ENCODE measurements at regions not wholly inside any gene's neighbourhood (a gene's known extent, or its start where the extent isn't known, plus 50 kb on each side); places are given as distances from the start of the nearest gene placed in this dataset.

- ChIA-PET POLR2A (no interaction called here), CTCF (no interaction called here)
- TF ChIP-seq POLR2AphosphoS5 (IDR thresholded peaks at IDR 0.05; ENCODE audit: low read depth, low read length) (no peak), TCF7L2 (IDR thresholded peaks at IDR 0.05; ENCODE audit: low read depth, low read length) (no peak), SIN3A (IDR thresholded peaks at IDR 0.05; ENCODE audit: borderline replicate concordance, insufficient read depth, low read depth, low read length) (no peak), CTCF (IDR thresholded peaks at IDR 0.05) (no peak), REST (IDR thresholded peaks at IDR 0.05; ENCODE audit: insufficient read depth in 1 of 2, low read depth in 2 of 2, low read length in 1 of 2) (no peak)
- DNase-seq (ENCODE audit: low read depth, low spot score) (no peak), ATAC-seq (no peak)
- Histone ChIP-seq H3K36me3 (ENCODE audit: control insufficient read depth, insufficient read depth, low read length) (no peaks in the 10 kb centered on the region), H3K4me3 (ENCODE audit: low read depth in 2 of 2, low read length in 2 of 2) (no peak overlapping the region), H3K4me1 (ENCODE audit: control insufficient read depth, insufficient read depth, low read length) (no peaks in the 10 kb centered on the region), H3K9me3 (ENCODE audit: control insufficient read depth, insufficient read depth, low read depth, low read length) (no peaks in the 10 kb centered on the region), H3K27me3 (ENCODE audit: control insufficient read depth, insufficient read depth, low read length) (no peaks in the 10 kb centered on the region; the same call in 1 of the 2 replicates), H3K27ac (ENCODE audit: low read length) (no peak overlapping the region)
- intact Hi-C loops (cut with micrococcal nuclease; ENCODE audit: unreplicated experiment): no loop called here
- no TSS peak for BruUV-seq (replicated peaks)
- in situ Hi-C loops (cut with HindIII; ENCODE audit: low pct_unique_long_range_greater_than_20kb, low sequenced_read_pairs): no loop called here
Measured at GRCh38 chr2:62441824-62442223, 64.2 kb downstream of the TMEM17 start.

DNA sequence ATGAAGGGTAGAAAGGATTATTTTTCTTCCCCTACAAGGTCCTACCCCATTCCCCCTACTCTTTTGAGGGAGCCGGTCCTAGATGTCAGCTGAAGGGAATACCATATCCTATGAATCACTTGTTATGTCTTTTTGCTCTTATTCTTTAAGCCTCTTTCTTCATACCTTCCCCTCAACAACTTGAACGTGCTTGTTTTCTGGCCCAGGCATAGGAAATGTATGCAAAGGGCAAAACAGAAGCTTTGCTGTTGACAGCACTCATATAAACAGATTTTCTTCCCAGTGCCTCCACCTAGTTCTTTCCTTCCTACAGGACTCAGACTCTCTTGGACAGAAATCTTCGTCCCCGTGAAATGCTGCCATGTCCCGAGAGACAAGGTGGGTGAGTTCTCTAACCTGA lies 64.6 kb downstream of the TMEM17 start:
- no peaks in the 10 kb centered on the region for H3K9me3 ChIP-seq (ENCODE audit: control insufficient read depth, insufficient read depth, low read depth, low read length)
- CTCF ChIA-PET: no interaction called here
- H3K36me3 ChIP-seq (ENCODE audit: control insufficient read depth, insufficient read depth, low read length): no peaks in the 10 kb centered on the region
- intact Hi-C loops (cut with micrococcal nuclease; ENCODE audit: unreplicated experiment): no loop called here
- no peaks in the 10 kb centered on the region; the same call in 1 of the 2 replicates for H3K27me3 ChIP-seq (ENCODE audit: control insufficient read depth, insufficient read depth, low read length)
- no TSS peak for BruUV-seq (replicated peaks)
- ATAC-seq: no peak
- H3K4me1 ChIP-seq (ENCODE audit: control insufficient read depth, insufficient read depth, low read length): no peaks in the 10 kb centered on the region
- in situ Hi-C loops (cut with HindIII; ENCODE audit: low pct_unique_long_range_greater_than_20kb, low sequenced_read_pairs): no loop called here
- no peak for DNase-seq (ENCODE audit: low read depth, low spot score)
- POLR2A ChIA-PET: no interaction called here
- H3K27ac ChIP-seq (ENCODE audit: low read length): no peak overlapping the region
- H3K4me3 ChIP-seq (ENCODE audit: low read depth in 2 of 2, low read length in 2 of 2): no peak overlapping the region
- no peak for TF ChIP-seq TCF7L2 (IDR thresholded peaks at IDR 0.05; ENCODE audit: low read depth, low read length)
- TF ChIP-seq SIN3A (IDR thresholded peaks at IDR 0.05; ENCODE audit: borderline replicate concordance, insufficient read depth, low read depth, low read length): no peak
- no peak for TF ChIP-seq CTCF (IDR thresholded peaks at IDR 0.05)

Data from Panc1 (cell line).